ENCODE measurements at regions not wholly inside any gene's neighbourhood (a gene's known extent, or its start where the extent isn't known, plus 50 kb on each side); places are given as distances from the start of the nearest gene placed in this dataset.

DNA sequence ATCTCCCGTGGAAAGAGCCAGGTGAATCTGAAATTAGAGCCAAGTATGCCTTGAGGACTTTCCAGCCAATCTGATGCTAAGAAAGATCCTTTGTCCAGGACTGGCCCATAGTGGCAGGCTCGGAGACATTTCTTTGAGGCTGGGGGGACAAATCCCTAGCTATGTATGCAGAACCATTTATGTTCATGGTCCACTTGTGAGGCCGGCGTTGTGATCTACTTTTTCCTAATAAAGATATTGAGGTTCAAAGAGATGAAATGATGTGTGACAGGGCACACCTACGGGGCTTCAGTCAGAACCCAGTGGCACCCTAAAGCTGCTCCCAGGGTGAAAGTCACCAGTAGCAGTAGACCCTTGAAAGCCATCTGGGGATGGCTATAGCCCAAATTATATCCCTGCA is 120.3 kb upstream of the MAFB start:
- DNase-seq: no peak

DNA sequence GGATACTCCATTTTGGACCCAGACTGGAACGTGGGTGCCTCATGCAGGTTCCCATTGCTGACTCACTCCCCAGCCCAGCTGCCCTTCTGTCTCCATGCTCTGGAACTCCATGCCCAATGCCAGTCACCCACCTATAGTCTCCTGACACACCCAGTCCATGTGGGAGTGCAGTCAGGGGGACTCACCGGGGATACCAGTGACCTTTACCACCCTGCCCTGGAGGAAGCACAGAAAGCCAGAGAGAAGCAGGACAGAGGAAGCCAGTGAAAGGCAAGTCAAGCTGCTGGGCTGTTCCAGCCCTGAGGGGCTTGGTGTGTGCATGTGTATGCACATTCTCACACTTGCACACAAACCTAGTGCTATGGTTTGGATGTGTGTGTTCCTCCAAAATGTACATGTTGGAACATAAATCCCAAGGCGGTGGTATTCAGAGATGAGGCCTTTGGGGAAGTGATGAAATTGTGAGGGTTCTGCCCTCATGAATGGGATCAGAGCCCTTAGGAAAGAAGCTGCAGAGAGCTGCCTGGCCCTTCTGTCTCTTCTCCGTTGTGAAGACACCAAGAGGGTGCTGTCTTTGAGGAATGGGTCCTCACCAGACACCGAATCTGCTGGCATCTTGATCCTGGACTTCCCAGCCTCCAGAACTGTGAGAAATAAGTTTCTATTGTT is 121.4 kb upstream of the MAFB start:
- DNase-seq: no peak

DNA sequence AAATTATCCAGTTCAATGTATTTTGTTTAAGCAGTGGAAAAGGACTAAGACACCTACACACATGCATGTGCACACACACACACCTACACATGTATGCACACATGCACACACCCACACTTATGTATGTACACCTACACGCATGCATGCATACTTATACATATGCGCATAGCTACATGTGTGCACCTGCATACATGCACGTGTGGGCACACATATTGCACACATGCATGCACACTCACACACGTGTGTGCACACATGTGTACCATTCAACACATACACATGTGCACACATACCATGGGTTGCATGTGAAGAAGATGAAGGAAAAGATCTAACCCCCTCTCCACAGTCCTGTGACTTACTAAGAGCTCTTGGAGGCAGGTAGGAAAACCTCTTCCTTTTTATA is 122.0 kb upstream of the MAFB start:
- no peak for DNase-seq

DNA sequence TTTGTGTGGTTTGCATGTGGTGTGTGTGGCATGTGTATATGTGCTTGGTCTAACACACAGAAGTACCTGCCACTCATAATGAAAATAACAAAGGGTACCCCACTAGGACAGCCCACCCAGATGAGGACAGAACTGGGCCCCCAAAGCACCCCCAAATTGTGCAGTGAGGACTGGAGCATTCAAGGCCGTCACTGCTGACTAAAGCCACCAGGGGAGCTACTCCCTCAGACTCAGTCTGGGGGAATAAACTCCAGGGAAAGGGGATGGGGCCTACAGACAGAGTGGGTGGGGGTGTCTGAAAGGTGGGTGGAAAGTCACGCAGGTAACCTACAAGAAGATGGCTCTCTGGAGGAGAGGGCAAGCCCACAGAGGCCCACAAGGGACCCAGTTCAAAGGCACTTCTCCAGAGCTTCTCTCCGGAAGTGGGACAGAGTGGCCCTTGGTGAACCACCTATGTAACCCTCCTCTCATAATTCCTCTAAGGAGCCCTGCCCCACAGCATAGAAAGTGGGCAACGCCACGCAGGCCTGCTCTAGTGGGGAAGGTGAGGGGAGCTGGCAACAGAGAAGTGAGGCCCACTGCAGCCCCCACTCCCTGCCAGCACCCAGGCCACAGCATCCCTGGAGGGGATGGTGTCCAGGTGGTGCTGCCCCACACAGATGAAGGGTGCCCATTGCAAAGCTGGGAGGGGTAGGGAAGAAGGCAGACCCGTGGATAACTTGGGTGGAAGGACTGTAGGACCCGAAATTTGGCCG is 122.8 kb upstream of the MAFB start:
- no peak for DNase-seq

DNA sequence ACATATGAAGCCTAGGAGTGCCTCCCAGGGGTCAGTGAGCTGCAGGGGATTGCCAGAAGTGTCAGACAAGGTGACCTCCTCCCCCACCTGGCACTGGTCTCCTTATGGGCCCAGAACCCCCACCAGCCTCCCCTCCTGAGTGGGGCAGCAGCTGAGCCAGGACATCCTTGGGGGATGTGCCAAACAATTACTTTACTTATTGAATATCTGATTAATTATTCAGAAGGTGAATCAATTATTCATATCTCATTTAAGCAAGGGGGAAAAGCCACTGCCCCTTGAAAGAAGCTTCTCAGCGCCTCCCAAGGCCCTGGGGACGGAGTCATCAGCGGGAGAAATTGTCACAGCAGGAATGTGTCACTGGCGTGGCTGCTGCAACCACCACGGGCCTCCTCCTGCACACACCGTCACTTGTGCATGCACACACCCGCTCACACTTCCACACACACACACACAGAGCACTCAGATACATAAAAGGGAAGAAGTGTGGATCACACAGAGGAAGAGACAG is 123.4 kb upstream of the MAFB start:
- no peak for DNase-seq

DNA sequence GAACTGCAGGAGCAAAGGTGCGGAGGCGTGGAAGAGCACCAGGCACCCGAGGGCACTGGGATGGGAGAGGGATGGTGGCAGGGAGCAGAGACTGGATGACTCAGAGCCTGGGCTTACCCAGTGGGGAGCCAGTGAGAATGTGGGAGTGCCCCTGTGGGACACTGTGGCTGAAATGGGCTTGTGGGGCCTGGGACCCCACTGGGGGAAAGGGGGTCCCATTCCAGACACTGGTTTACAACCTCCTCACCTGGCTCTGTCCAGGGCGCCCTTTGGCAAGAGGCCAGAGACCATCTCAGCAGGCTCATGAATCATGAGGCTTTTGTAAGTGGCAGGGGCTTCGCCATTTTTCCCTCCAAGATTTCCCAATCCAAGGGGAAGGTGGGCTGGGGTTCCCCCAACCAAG is 124.0 kb upstream of the MAFB start:
- no peak for DNase-seq

DNA sequence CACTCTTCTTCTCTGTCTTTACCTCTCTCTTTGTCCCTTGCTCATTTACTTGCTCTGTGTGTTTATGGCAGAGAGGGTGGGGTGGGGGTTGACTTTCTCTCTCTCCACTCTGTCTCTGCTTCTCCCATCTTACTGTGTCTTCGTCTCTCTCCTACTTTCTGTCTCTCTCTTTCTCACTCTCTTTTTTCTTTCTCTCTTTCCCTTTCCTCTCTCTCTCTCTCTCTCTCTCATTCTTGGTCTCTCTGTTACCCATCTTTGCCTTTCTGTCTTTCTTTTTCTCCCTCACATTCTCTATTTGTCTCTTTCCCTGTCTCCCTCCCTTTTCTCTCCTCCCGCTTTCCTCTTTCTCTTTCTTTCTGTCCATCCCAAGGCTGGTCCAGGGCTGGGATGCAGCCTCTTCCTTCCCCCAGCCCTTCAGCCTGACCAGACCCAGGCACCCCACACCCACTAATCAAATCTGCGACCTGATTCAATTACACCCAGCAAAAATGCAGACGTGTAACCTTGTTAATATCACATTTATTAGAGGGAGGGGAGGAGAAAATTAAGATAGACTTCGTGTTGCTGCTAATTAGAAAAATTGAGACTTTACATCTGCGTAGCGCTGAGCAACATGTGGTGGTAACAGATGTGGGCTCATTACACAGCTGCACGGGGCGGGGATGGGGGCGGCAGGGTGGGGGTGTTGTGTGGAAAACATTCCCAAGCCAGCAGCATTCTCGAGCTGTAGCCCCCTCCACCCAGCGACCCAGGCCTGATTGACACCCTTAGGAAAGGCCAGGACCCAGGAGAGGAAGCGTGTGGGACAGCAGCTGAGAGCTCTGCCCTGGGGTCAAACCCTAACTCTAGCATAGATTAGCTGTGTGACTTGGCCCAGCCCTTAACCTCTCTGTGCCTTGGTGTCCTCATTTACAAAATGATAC is 124.9 kb upstream of the MAFB start:
- DNase-seq: no peak

DNA sequence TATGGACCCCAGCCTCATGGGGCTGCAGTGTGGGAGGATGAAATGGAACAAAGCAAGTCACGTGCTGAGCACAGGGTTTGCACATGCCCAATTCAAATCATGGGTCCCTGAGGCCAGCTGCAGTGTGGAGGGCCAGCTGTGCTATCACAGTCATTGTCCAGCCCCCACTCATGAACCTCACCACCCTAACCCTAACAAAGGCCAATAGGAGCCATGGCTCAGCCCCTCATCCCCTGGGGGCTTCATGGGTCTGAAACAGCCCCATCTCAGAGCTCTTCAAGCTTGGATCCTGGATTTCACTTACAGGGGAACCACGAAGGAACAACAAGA is 125.6 kb upstream of the MAFB start:
- DNase-seq: no peak

DNA sequence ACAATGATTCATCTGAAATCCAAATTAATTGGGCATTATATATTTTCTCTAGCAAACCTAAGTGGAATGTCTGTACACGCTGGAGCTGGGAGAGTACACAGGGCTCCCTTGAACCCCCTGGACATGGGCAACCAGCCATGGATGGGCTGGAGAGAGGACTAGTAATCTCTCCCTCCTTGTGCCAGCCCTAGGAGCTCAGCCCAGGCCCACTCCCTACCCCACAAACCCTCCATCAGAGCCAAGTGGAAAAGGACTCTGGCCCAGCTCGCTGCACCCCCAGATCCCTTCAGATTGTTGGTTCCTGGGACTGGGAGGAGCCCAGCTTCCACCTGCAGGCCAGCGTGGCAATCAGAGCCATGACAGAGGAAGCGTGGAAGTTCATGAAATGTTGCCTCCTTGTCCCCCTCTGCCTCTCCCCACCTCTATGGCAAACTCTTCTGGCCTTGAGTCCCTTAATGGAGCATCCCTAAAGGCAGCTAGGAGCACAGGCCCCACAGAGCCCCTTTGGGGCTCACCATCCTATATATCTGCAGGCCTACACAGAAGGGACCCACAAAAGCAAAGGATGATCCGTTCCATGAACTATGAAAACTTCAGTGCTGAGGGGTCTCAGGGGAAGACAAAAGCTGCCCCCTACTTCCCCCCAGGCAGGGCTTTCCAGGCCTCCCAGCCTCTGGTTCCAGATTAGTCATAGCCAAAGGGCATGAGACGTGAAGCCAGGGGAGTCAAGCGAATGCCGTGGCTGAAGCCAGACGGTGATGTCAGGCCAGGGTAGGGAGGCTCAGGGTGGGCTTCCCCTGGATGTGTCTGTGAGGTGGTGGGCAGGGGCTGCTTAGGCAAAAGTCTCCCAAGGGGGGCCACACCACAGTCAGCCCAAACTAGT is 126.4 kb upstream of the MAFB start:
- no peak for DNase-seq

DNA sequence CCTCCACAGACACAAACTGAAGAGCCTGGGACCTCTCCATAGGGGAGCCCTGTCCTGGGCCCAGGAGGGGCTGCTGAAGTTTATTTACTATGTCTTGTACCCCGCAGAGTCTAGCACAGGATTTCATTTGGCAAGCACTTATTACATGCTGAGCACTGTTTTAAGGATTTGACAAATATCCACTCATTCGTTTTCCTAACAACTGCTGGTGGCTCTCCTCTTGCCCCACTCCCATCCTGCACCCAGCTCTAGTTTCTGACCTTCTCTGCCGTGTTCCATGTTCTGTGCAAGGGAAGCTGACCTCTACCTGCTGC is 127.0 kb upstream of the MAFB start:
- no peak for DNase-seq

DNA sequence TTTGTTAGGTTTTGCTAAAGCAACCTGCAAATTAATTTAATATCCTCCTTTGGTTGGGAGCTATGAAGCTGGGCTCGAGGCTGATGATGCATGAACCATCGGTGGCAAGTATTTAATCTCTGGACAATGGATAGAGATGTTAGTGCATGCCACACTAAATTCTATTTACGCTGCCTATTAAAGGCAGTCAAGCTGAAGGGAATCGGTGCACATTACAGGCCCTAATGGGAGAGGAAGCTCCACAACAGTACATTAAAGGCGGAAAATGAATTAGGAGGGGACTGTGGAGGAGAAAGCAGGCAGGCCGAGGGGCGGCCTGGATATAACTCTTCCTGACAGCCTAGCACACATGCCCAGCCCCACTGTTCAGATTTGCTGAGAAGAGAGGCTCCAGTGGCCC is 132.4 kb upstream of the MAFB start:
- DNase-seq: no peak

DNA sequence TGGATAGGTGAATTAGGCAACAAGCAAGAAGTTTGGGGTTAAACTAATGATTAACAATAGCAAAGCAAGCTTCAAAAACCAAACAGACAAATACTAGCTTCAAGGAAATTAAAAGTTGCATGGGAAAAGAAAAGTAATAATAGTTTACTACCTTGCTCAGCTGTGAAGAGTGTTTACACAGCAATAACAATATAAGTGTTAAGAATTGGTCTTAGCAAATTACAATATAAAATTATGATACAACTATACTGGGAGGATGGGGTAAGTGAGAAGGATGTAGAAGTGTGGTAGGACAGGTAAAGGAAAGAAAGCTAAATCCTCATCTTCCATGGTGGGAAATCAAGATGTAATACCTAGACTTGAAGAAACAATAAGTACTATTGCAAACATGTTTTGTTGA is 137.7 kb upstream of the MAFB start:
- no peak for DNase-seq

DNA sequence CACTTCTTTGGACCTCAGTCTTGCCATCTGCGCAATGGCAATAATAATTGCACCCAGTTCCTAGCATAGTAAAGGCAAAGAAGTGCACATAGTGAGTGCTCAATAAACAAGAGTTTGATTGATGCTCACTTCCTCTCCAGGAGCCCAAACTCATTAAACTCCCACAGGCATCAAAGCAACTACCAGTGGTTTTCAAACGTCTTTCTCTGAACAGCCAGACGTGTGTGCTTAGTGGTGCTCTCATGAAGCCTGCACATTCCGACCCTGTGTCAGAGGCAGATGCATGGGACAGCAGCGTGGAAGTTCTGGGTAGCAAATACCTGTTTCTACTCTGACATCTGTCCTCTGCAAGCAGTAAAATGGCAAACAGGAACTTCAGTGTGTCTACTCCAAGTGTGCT is 146.3 kb upstream of the MAFB start:
- DNase-seq: no peak

DNA sequence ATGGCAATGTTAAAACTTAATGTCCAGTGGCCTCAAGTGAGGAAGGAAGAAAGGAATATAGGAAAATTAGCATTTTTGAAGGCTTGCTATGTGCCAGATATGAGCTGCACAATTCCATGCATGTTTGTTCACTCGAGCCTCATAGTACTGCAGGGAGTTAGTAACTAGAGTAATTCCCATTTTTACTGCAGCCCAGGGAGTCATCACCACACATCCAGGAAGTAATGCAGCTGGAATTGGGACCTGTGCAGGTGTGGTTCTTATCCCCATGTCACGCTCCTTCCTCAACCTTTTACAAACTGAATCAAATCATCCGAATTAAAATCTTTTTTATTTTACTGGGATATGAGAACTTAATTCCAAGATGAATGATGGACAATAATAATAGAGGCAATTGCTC is 149.5 kb upstream of the MAFB start:
- no peak for DNase-seq

DNA sequence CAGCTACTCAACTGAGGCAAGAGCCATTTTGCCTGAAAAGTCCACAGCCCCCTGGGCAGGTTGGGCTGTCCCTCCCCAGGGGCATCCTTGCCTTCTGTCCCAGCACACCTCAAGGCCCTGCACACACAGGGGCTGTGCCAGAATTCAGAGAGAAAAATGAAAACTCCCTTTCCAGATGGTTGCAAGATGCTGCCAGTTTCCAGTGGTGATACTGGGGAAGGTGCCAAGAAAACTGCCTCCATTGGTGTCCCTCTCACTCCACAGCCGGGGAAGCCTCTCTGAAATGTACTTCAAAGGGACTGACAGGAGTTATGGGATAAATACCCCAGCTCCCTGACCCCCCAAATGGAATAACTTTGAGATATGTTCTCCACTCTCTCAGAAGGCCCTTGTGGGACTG is 154.2 kb upstream of the MAFB start:
- no peak for DNase-seq

DNA sequence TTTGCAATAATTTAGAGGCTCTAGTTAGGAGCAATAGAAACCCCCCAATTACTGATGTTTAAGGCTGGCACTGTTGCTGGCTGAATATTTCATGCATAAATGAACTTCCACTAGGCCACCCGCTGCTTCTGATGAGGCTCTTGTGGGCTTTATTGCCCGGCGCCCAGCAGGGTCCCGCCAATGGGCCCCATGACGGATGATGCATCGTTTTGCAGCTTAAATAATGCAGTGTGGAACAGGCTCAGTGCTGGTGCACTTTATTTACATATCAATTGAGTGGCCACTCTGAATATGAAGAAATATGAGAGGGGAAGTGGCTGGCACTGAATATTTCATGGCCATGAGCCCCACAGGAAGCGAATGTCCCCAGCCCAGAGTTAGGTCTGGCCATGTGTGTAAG is 155.3 kb upstream of the MAFB start:
- no peak for DNase-seq

DNA sequence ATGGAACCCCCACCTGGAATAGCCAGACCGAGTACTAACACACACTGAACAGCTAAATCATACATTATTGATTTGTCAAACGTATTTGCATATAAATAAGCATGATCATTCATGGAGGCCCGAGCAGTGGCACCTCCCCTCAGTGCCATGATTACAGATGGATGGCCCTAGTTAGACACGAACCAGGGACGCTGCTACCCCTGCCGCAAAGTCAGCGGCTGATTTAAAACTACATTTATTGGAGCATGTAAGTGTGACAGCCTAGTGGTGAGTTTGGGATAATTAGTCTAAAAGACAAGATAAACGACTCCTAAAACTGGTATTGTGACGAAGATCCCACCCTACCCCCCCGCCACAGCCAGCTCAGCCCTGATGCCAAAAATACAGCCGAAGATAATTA is 159.1 kb upstream of the MAFB start:
- DNase-seq: no peak

DNA sequence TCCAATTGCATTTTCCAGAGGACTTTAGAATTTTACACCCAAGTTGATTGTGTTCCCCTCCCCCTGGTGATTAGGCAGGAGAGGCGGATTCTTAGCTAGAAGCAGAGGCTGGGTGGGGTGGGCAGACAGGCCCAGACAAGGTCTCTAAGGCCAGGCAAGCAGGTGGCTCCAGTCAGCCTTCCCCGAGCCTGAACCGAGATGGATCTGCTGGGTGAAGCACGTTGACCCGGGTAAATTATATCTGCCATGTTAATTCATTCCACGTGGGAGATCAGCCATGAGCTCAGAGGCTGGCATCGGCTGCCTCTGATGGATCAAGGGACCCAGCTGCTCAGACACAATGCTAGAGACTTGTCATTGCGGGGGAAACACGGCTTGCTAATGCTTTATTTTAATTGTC is 159.5 kb upstream of the MAFB start:
- no peak for DNase-seq

DNA sequence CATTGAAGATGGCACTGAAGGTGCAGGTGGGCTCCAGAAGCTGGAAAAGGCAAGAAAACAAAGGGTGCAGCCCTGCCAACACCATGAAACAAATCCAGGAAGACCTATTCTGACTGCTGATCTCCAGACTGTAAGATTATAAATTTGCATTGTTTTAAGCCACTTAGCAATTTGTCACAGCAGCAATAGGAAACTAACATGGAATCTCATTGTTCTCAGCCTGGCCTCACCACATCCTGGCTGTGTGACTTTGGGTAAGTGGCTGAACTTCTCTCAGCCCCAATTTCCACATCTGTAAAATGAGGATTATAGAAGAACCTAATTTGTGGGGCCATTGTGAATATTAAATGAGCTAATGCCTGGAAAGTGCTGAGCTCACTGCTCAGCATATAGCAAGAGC is 160.4 kb upstream of the MAFB start:
- DNase-seq: no peak

DNA sequence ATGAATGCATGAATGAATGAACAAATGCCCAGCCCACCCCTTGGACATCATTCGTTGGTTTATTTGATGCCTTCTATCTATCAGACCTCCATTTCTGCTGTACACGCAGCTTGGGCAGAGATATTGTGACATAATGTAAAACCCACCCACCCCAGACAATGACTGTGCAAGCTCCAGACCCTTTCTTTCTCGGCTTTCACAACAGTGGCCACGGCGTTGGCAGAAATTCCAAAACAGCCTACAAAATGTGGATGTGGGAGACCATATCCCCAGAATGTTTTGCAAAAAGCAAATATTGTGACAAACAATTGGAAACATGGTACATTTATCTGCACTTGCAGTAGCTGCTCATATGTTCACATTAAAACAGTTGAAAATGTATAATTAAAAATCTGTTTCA is 162.0 kb upstream of the MAFB start:
- DNase-seq: no peak

DNA sequence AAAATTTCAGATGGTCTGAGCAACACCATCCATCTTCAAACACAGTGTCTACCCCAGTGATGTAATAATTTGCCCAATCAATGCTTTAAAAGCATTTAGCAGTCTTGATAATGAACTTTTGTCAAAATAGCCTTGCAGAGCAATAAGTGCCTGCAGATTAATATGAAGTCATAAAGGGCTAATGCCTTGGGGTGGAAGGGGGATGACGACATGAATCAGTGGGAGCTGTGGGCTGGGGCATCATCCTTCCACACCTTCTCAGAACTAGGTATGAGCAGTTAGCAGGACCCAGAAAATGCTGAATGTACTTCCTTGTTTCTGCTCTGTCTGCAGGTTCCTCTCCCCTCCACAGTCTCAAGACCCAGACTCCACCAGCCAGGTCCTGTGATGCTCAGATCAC is 166.2 kb upstream of the MAFB start:
- DNase-seq: no peak

DNA sequence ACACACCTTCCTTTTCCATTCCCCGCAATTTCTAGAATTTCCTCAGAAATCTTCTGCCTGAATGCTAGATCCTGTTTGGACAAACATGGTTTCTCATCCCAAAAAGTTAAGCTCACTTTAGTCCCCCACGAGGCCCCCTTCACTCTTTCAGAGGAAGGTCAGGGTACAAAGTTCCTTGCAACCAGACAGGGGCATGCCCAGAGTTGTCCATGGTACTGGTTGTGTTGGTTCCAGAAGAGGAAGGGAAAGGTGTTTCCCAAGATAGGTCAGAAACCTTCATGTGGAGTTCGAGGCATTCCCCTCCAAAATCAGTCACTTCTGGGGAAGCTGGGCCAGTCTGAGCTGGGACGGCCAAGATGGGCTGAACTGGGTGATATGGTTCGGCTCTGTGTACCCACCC is 167.6 kb upstream of the MAFB start:
- no peak for DNase-seq

DNA sequence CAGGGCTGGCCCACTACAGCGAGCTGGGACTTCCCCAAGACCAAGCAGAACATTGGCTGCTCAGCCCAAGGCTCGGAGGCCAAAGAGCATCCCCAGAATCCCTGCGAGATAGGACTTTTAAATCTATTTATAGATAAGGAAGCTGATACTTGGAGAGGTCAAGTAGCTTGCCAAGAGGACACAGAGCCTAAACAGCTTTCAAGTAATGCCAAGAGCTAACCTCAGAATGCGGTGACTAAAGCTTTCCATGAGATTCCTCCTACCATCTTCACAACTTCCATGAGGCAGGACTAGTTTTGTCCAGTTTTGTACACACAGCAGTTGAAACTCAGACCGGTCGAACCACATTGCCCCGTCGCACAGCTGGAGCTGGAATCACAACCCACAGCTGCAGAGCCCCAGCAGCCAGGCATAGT is 168.1 kb upstream of the TOP1 start:
- DNase-seq: no peak

Data from SIG-M5 (cell line).